ENCODE measurements at regions not wholly inside any gene's neighbourhood (a gene's known extent, or its start where the extent isn't known, plus 50 kb on each side); places are given as distances from the start of the nearest gene placed in this dataset.
"Not testable (repeated sequence)": the region's sequence is repeated elsewhere in the genome, so short reads cannot be mapped to it uniquely, and the experiment has no call there.

- no peak for DNase-seq
Observed at GRCh38 chr22:46040471-46041465, 63.8 kb upstream of the WNT7B start.

- DNase-seq = no peak
Observed at GRCh38 chr22:46041642-46042041, 64.7 kb upstream of the WNT7B start.

GRCh38 chr22:46042786-46043185 lies 65.8 kb upstream of the WNT7B start:
- no peak for DNase-seq

GRCh38 chr22:46043339-46043738 lies 66.4 kb upstream of the WNT7B start:
- no peak for DNase-seq

GRCh38 chr22:46043816-46044620 lies 67.1 kb upstream of the WNT7B start:
- no peak for DNase-seq

GRCh38 chr22:46044621-46045458 lies 67.9 kb upstream of the WNT7B start:
- no peak for DNase-seq

- DNase-seq = no peak
Observed at GRCh38 chr22:46045459-46046298, 68.7 kb upstream of the WNT7B start.

- no peak for DNase-seq
Observed at GRCh38 chr22:46046299-46046685, 69.3 kb upstream of the WNT7B start.

GRCh38 chr22:46047226-46047625 lies 70.3 kb upstream of the WNT7B start:
- no peak for DNase-seq

GRCh38 chr22:46047841-46048595 lies 71.1 kb upstream of the WNT7B start:
- peak; percentile 52 for DNase-seq

- not testable (repeated sequence) for DNase-seq
Observed at GRCh38 chr22:46048661-46049060, 71.7 kb upstream of the WNT7B start.

GRCh38 chr22:46049726-46050450 lies 72.9 kb upstream of the WNT7B start:
- no peak for DNase-seq

GRCh38 chr22:46050451-46050845 lies 73.5 kb upstream of the WNT7B start:
- DNase-seq = no peak

- DNase-seq = no peak
Observed at GRCh38 chr22:46050916-46051614, 74.1 kb upstream of the WNT7B start.

- DNase-seq = no peak
Observed at GRCh38 chr22:46051646-46052045, 74.7 kb upstream of the WNT7B start.

- no peak for DNase-seq
Observed at GRCh38 chr22:46052331-46052771, 75.4 kb upstream of the WNT7B start.

GRCh38 chr22:46052801-46053562 lies 76.0 kb upstream of the WNT7B start:
- peak; percentile 61 for DNase-seq

- DNase-seq = peak; percentile 62
Observed at GRCh38 chr22:46053563-46054090, 76.7 kb upstream of the WNT7B start.
